Glomerular visceral epithelial cell (primary cell): ENCODE measurements at regions not wholly inside any gene's neighbourhood (a gene's known extent, or its start where the extent isn't known, plus 50 kb on each side); places are given as distances from the start of the nearest gene placed in this dataset.

ENCODE experiments used
- DNase-seq: peaks from one replicate; pipeline ENCODE4 v3.0.0-alpha.2; 2016; ENCODE audit errors: extremely low spot score

GRCh38 chr9:107928701-107929371, 439.3 kb upstream of the KLF4 start:
- no peak for DNase-seq

DNA sequence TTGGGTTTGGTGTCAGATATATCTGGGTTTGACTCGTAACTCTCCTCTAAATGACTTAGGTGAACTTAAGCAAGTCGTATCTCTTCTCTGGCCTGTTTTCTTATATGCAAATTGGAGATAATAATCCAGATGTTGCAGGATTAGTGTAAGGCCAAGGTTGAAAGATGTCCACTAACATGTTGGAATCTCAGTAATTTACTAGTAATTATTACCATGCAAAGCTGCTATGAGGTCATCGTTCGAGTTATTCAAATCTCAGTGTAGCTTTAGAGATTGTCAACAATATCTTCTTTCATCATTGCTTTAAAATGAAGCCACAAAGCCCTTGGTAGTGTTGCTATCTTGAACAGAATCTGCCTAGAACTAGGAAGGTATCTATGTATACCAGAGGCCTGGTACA, 437.7 kb upstream of the KLF4 start:
- DNase-seq, result no peak

GRCh38 chr9:107925749-107926297, 436.3 kb upstream of the KLF4 start:
- no peak for DNase-seq

DNA sequence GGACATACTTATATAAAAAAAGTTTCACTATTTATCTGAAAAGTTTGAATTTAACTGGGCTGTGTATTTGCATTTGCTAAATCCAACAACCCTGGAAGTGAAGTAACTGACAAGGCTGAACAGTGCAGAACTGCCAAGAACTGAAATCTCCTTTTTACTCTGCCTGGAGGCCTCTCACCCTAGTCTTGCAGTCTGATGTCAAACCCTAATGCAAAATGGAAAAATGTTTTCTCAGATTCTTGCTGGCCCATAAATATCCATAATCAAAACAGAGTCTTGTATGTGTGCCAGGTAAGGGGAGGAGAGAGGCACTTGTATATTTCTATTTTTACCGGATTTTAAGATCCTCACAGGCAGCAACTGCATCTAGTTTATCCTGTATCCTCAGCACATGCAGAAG, 432.7 kb upstream of the KLF4 start:
- DNase-seq, result no peak

DNA sequence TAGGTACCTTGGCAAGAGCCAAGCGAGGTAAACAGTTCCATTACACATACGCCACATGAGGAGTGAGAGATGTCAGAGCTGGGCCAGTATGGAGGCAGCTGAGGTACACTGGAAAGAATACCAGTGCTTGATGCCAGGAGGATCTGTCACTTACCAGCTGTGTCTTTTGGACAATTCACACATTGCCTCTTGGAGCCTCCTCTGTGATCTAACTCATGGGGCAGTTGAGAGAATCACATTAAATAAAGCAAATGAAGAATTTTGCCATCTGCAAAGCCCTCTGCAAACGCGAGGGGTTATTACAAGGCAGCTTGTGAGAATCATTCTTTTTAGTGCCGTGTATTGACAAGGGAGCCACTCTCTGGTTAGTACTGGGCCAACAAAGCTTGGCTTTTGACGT, 429.7 kb upstream of the KLF4 start:
- DNase-seq, result no peak

GRCh38 chr9:107918749-107919148, 429.2 kb upstream of the KLF4 start:
- no peak for DNase-seq

- DNase-seq, result no peak
These were observed 424.6 kb upstream of the KLF4 start for GRCh38 chr9:107914151-107914550.

GRCh38 chr9:107907715-107908114, 418.1 kb upstream of the KLF4 start:
- DNase-seq, result no peak

DNA sequence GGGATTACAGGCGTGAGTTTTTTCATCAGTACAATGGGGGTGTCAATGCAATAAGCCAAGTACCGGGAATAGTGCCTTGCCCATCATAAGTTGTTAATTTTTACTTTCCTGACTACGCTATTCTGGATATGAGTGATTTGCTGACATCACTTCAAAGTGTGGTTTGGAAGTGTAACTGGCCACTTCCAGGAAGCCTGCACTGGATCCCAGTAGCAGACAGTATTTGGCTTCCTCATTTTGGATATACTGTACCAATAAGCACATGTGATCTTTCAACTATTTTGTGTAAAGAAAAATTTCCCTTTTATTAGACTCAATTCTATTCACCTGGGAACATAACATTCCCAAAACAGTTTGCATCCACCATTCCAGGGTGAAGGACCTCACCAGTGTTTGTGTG, 417.7 kb upstream of the KLF4 start:
- DNase-seq, result no peak

DNA sequence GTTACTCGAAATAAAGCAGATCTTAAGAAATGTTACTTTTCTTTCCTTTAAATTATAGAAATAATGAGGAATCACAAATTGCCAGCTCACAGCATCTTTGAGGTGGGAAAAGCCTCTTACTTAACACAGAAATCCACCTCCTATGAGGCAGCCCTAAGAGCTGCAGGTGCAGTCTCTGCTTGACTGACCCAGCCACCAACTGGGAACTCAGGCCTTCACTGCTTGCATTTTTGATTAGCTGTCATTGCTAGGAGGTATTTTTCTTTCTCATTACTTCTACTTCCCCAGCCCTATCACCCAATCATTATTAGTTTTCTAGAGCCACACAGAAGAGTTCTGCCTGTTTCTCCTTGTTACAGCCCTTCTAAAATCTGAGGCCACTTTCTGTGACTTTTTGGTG, 416.5 kb upstream of the KLF4 start:
- DNase-seq, result no peak

DNA sequence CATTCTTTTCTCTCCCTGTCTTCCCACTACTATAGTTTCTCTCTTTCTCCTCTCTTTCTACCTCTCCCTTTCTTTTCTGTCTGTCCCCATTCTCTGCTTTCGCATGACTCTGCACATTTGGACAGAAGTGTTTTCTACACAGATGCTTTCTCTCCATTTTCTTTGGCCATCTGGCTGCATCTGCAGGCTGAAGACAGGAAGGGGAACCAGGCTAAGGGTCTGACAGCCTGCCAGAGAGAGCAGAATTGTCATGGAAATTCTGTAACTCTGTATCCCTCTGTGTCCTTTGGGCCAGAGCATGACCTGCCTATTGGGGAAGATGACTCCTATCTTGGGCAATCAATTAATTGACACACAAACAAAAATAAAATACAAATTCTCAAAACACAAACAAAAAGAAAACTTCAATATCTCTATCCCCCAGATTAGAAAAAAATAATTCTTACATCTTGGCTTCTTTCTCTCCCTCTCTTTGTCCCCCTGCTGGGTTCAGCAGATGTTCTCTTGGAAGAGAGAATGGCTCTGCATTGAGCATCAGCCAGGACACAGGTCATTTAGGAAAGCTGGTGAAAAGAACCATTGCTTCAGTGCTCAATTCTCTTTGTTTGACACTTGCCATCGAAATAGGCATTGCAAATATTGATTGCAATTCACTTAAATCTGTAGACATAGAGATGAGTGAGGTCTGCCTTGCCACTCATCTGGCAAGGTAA, 415.9 kb upstream of the KLF4 start:
- DNase-seq, result no peak

DNA sequence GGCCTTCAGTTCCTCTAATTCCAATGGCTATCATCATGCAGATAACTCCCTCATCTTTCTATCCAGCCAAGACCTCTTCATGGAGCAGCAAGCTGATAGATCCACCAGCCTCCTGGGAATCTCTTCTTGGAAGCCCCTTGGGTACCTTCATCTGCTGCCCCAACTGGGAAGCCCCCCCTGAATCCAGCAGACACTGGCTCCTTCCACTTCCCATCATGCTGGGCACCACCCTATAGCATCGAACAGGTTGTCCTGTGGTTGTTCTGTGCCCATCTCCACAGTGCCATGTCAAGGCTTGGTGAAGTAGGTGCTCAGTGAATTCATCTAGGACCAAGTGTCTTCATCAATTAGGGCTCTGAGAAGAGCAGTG, 410.4 kb upstream of the KLF4 start:
- no peak for DNase-seq

GRCh38 chr9:107898761-107899160, 409.2 kb upstream of the KLF4 start:
- no peak for DNase-seq

- DNase-seq, result no peak
These were observed 407.0 kb upstream of the KLF4 start for GRCh38 chr9:107896544-107896943.

- no peak for DNase-seq
These were observed 406.0 kb upstream of the KLF4 start for GRCh38 chr9:107895501-107896001.

DNA sequence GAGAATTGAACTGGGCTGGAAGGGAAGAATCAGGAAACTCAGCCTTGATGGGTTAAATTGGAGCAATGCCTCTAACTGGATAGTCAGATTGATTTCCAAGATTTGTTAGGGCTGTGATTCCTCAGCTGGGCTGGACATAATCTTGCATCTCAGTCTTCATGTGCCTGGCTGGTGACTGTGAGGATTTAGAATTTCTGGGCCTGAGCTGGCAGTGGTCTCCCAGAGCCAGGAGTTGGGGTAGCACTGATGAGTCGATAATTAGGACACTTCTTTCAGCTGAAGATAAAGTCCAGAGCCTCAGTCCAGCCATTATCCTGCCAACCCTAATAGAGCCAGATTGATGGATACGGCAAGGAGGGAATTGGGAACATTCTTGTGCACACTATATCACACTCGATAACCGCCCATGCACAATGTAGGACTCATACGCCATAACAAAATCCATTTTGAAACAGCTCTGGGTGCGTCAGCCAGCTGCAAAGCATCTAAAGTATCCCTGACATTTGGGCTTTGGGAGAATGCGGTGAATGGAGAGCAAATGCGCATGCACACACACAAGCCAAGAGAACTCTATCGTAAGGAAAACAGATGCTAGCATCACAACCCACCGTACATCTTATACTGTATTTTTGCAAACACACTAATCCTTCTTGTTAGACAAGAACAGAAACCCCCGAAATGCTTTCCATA, 405.1 kb upstream of the KLF4 start:
- no peak for DNase-seq

- peak; percentile 79 for DNase-seq
These were observed 401.4 kb upstream of the KLF4 start for GRCh38 chr9:107890921-107891465.

- no peak for DNase-seq
These were observed 399.2 kb upstream of the KLF4 start for GRCh38 chr9:107888773-107889227.

GRCh38 chr9:107886826-107887225, 397.3 kb upstream of the KLF4 start:
- DNase-seq, result no peak

DNA sequence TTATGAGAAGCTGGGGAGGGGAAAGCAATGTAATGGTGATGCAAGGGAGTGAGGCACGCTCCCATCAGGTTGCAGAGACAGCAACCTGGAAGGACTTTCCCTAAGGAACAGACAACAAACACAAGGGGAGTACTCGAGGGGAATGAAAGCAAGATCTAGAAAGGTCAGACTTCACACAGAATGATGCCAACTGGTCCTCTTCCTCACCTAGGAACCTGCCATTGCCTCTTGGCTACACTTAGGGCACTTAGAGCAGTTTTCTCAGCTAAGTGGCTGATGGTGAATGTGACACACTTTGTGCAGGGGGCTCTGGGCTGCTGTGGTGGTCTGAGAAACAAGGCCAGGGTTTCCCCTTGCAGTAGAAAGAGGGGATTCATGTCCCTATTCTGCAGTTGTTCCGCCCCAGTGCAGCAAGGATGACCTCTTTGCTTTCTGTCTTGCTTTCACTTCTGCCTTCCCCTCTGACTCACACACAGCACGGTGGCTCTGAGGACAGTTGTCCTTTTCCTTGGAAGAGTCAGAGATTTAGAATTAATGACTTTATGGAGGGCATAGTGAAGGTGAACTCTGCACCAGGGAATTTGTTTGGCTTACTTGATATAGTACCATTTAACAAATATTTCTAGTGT, 394.0 kb upstream of the KLF4 start:
- DNase-seq, result peak; percentile 14

DNA sequence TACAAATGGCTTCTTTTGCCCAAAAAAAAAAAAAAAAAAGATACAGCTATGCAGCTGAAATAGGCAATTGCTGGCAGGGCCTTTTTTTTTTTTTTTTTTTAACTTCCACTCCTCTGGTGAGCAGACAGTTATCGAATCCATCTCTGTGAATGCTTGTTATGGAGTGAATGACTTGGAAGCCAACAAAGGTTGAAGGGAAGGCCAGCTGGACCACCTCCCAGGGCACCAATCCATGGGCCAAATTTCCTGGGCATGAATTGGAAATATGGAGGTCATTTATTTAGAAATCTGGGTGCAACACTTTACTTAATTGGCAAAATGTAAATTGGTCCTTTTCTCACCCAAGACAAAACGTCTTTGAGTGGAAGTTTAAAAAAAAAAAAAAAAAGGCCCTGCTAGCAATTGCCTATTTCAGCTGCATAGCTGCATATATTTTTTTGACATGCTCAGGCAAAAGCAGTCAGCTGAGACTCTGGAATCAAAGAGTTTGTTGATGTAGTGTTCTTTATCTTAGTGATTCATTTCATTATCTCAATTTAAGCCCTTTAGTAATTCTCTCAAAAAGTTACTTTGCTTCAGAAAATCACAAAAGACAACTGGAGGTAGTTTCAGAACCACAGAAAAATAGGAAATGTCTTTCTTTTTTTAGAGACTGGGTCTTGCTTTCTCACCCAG, 392.2 kb upstream of the KLF4 start:
- no peak for DNase-seq
